ENCODE measurements at regions not wholly inside any gene's neighbourhood (a gene's known extent, or its start where the extent isn't known, plus 50 kb on each side); places are given as distances from the start of the nearest gene placed in this dataset.
"Not testable (repeated sequence)": the region's sequence is repeated elsewhere in the genome, so short reads cannot be mapped to it uniquely, and the experiment has no call there.

DNA sequence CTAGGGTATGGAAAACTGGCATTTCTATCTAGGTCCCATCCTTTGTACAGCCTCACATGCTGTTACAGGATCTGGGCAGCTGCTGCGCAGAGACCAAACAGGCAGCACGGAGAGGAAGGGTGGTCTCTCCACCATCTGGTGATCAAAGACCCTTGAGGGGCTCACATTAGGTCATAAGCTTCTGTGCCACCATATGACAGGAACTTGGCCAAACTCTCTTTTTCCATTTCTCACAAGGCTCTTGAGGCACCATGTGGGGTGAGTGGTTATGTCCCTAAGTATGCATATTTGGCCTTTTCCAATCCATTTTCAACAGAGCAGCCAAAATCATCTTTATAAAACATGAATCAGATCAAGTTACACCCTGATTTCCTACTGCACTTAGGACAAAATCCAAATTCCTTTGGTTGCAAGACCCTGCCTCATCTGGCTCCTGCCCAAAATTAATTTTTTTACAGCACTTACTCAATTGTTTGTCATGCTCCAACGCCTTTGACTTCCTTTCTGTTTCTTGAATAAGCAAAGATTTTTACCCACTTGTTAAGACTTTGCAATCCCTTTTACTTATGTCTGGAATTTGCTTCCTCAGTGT, 730.0 kb downstream of the MAT2B start:
- peak; percentile 86 for DNase-seq (ENCODE audit: low read depth)

DNA sequence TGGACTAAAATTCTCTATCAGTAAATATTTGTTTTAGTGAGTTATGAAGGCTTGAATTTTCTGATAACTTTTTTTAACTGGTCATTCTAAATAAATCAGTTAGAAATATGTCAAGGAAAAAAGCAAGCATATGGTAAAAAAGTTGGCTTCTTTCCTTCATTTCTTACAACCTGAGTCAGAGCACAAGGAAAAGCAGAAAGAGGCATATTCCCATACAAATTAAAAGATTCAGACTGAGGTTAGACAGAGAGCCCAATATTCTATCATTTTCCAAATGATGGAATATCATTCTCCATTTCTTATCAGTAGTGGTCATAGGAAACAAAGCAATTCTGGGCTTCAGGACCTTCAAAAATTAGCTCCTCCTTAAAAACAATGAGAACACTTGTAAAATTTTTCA, 732.1 kb downstream of the MAT2B start:
- DNase-seq (ENCODE audit: low read depth): no peak
- H3K4me3 ChIP-seq (ENCODE audit: low read length): no peak overlapping the region
- TF ChIP-seq, protein P1, sequence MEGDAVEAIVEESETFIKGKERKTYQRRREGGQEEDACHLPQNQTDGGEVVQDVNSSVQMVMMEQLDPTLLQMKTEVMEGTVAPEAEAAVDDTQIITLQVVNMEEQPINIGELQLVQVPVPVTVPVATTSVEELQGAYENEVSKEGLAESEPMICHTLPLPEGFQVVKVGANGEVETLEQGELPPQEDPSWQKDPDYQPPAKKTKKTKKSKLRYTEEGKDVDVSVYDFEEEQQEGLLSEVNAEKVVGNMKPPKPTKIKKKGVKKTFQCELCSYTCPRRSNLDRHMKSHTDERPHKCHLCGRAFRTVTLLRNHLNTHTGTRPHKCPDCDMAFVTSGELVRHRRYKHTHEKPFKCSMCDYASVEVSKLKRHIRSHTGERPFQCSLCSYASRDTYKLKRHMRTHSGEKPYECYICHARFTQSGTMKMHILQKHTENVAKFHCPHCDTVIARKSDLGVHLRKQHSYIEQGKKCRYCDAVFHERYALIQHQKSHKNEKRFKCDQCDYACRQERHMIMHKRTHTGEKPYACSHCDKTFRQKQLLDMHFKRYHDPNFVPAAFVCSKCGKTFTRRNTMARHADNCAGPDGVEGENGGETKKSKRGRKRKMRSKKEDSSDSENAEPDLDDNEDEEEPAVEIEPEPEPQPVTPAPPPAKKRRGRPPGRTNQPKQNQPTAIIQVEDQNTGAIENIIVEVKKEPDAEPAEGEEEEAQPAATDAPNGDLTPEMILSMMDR (conservative IDR thresholded peaks at IDR 0.05; ENCODE audit: low read depth, low read length): no peak

More for the DNA sequence above, 730.0 kb downstream of the MAT2B start:
- H3K4me3 ChIP-seq (ENCODE audit: low read length): no peak overlapping the region
- TF ChIP-seq, protein P1 (conservative IDR thresholded peaks at IDR 0.05; ENCODE audit: low read depth, low read length): no peak

GRCh38 chr5:164251781-164252180, 746.4 kb downstream of the MAT2B start:
- DNase-seq (ENCODE audit: low read depth): not testable (repeated sequence)

DNA sequence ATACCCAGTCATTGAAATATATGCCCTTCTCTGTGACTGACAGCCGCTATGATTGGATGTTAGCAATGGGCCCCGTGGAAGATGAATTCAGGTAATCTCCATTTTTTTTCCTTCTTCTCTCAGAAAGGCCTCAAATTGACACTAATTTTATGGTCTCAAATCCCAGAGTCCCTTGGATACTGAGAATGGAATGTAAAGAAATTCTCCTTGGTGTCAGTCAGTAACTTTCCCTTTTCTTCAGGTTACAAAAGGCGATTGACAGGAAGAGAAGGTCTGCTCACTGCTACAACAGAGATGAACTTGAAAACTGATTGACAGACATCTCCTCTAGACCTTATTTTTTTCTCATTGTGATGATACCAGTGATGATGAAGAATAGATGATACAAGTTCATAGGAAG, 748.3 kb downstream of the MAT2B start:
- no peak overlapping the region for H3K4me3 ChIP-seq (ENCODE audit: low read length)
- TF ChIP-seq, protein P1 (conservative IDR thresholded peaks at IDR 0.05; ENCODE audit: low read depth, low read length): no peak
- DNase-seq (ENCODE audit: low read depth): no peak

More at GRCh38 chr5:164251781-164252180, 746.4 kb downstream of the MAT2B start:
- H3K4me3 ChIP-seq (ENCODE audit: low read length): not testable (repeated sequence)

DNA sequence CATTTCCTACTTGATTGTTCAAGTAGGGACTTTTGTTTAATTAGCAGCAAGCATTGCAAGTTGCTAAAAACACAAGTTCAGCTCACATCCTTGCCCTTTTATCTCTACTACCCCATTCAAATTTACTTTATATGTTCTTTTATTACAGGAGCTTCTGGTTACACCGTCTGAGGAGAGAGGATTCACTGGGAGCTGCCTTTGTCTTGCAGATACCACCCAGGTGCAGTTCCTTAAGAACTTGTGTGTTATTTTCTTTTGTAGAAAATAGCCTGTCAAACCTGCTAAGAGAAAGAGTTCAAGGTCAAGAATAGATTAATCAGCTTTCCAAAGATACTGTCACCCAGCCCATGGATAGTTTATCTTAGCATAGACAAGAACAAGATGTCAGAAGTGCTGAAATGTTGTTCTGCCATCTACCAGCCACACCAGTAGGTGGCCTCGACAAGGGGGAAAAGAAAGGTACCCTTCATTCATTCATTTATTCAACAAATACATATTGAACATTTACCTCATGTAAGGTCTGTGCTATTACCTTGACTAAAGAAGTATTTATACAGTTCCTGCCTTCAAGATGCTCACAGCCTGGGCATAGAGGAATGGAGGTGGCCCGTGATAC, 750.3 kb downstream of the MAT2B start:
- H3K4me3 ChIP-seq (ENCODE audit: low read length): no peak overlapping the region
- TF ChIP-seq, protein P1 (conservative IDR thresholded peaks at IDR 0.05; ENCODE audit: low read depth, low read length): peak; percentile 14
- no peak for DNase-seq (ENCODE audit: low read depth)

GRCh38 chr5:164256351-164256750, 750.9 kb downstream of the MAT2B start:
- TF ChIP-seq, protein P1 (conservative IDR thresholded peaks at IDR 0.05; ENCODE audit: low read depth, low read length): no peak
- H3K4me3 ChIP-seq (ENCODE audit: low read length): no peak overlapping the region
- no peak for DNase-seq (ENCODE audit: low read depth)

DNA sequence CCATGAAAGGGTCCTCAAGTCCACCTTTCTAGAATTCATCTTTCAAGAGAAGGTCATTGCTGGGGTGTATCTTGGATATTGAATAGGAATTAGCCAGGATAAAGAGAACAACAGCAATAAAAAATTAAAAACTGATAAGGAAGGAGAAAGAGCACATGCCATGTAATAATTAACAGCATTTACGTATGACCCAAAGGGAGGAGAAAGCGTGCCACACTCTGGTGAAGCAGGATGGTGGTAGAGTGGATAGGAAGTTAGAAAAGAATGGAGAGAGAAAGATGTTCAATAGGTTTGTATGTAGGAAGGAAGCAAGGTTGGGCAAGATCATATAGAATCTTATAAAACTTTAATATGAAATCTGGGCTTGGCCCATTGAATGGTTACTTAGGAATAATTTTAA, 751.5 kb downstream of the MAT2B start:
- TF ChIP-seq, protein P1 (conservative IDR thresholded peaks at IDR 0.05; ENCODE audit: low read depth, low read length): no peak
- DNase-seq (ENCODE audit: low read depth): no peak
- no peak overlapping the region for H3K4me3 ChIP-seq (ENCODE audit: low read length)
